OCI-LY1 (cell line): ENCODE measurements at regions not wholly inside any gene's neighbourhood (a gene's known extent, or its start where the extent isn't known, plus 50 kb on each side); places are given as distances from the start of the nearest gene placed in this dataset.

Experiments
- H2AFZ ChIP-seq: fragments of 200-600 bp; sonication (generic), shearing (Covaris generic); 2 replicates; pipeline ENCODE4 v1.6.0; 2014; ENCODE audit warnings: antibody characterized with exemption, mild to moderate bottlenecking, low read length
- H3F3A ChIP-seq: fragments of 200-600 bp; sonication (generic), shearing (Covaris generic); 2 replicates; pipeline ENCODE4 v1.6.0; 2014; ENCODE audit warnings: mild to moderate bottlenecking, antibody characterized with exemption, low read length, moderate library complexity; ENCODE audit not compliant: insufficient read depth
- H3K27ac ChIP-seq: fragments of 200-600 bp; sonication (generic); 2 replicates; pipeline ENCODE4 v1.5.1; 2014; ENCODE audit warnings: low read length, mixed run types, mild to moderate bottlenecking, low read depth; ENCODE audit not compliant: poor library complexity, severe bottlenecking
- H3K27me3 ChIP-seq: fragments of 200-600 bp; sonication (generic); 2 replicates; pipeline ENCODE4 v1.6.0; 2014; ENCODE audit warnings: antibody characterized with exemption, mild to moderate bottlenecking, low read length, moderate library complexity; ENCODE audit not compliant: insufficient read depth
- H3K36me3 ChIP-seq: fragments of 200-600 bp; sonication (generic); 2 replicates; pipeline ENCODE4 v1.6.1; 2014; ENCODE audit warnings: mild to moderate bottlenecking, antibody characterized with exemption, low read length, moderate library complexity, mixed read lengths; ENCODE audit not compliant: insufficient read depth
- H3K4me1 ChIP-seq: fragments of 200-600 bp; sonication (generic); 2 replicates; pipeline ENCODE4 v1.5.1; 2014; ENCODE audit warnings: mild to moderate bottlenecking, low read length, moderate library complexity; ENCODE audit not compliant: insufficient read depth, severe bottlenecking
- H3K4me2 ChIP-seq: fragments of 200-600 bp; sonication (generic), shearing (Covaris generic); 2 replicates; pipeline ENCODE4 v1.6.1; 2014; ENCODE audit warnings: low read length
- H3K4me3 ChIP-seq: fragments of 200-600 bp; sonication (generic); 2 replicates; pipeline ENCODE4 v1.5.1; 2014; ENCODE audit warnings: low read length, low read depth, mild to moderate bottlenecking, mixed read lengths; ENCODE audit not compliant: poor library complexity, severe bottlenecking
- H3K79me2 ChIP-seq: fragments of 200-600 bp; shearing (Covaris generic); 2 replicates; pipeline ENCODE4 v1.6.1; 2016; ENCODE audit warnings: mixed run types, low read length, mixed read lengths; ENCODE audit not compliant: insufficient read depth
- H3K9ac ChIP-seq: fragments of 200-600 bp; sonication (generic), shearing (Covaris generic); 2 replicates; pipeline ENCODE4 v1.6.1; 2014; ENCODE audit warnings: mild to moderate bottlenecking, low read length, mixed read lengths
- H3K9me2 ChIP-seq: fragments of 200-600 bp; sonication (generic), shearing (Covaris generic); 2 replicates; pipeline ENCODE4 v1.6.1; 2014; ENCODE audit warnings: low read depth, mild to moderate bottlenecking, low read length, mixed read lengths
- H3K9me3 ChIP-seq: fragments of 200-600 bp; shearing (Covaris generic); 2 replicates; pipeline ENCODE4 v1.6.1; 2014; ENCODE audit warnings: low read length, mixed read lengths
- H4K20me1 ChIP-seq: fragments of 200-600 bp; sonication (generic), shearing (Covaris generic); 2 replicates; pipeline ENCODE4 v1.6.0; 2016; ENCODE audit warnings: mild to moderate bottlenecking, low read length; ENCODE audit not compliant: insufficient read depth
- EZH2 ChIP-seq: fragments of 200-600 bp; sonication (generic), shearing (Covaris generic); IDR thresholded peaks from 2 replicates; pipeline ENCODE4 v1.8.0; 2017; ENCODE audit warnings: borderline replicate concordance, mixed run types, mild to moderate bottlenecking, antibody characterized with exemption, low read length, moderate library complexity, mixed read lengths
- TF ChIP-seq, protein P1 (sequence below): fragments of 200-600 bp; sonication (generic), shearing (Covaris generic); IDR thresholded peaks from 2 replicates; pipeline ENCODE4 v1.5.1; 2017; ENCODE audit warnings: mild to moderate bottlenecking, antibody characterized with exemption, low read length, moderate library complexity, mixed read lengths

- Histone ChIP-seq H3K36me3 (no peaks in the 10 kb centered on the region), H4K20me1 (no peaks in the 10 kb centered on the region), H3K4me1 (no peaks in the 10 kb centered on the region), H3K9me2 (no peaks in the 10 kb centered on the region), H3K4me3 (no peak overlapping the region), H3F3A (no peaks in the 10 kb centered on the region), H2AFZ (no peak overlapping the region), H3K79me2 (no peaks in the 10 kb centered on the region), H3K27me3 (no peaks in the 10 kb centered on the region), H3K27ac (no peak overlapping the region), H3K9ac (no peak overlapping the region), H3K9me3 (no peaks in the 10 kb centered on the region), H3K4me2 (no peak overlapping the region)
- TF ChIP-seq EZH2: no peak
- TF ChIP-seq, protein P1, sequence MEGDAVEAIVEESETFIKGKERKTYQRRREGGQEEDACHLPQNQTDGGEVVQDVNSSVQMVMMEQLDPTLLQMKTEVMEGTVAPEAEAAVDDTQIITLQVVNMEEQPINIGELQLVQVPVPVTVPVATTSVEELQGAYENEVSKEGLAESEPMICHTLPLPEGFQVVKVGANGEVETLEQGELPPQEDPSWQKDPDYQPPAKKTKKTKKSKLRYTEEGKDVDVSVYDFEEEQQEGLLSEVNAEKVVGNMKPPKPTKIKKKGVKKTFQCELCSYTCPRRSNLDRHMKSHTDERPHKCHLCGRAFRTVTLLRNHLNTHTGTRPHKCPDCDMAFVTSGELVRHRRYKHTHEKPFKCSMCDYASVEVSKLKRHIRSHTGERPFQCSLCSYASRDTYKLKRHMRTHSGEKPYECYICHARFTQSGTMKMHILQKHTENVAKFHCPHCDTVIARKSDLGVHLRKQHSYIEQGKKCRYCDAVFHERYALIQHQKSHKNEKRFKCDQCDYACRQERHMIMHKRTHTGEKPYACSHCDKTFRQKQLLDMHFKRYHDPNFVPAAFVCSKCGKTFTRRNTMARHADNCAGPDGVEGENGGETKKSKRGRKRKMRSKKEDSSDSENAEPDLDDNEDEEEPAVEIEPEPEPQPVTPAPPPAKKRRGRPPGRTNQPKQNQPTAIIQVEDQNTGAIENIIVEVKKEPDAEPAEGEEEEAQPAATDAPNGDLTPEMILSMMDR: no peak
Measured at GRCh38 chr2:76387294-76387693, 676.6 kb upstream of the GCFC2 start.

DNA sequence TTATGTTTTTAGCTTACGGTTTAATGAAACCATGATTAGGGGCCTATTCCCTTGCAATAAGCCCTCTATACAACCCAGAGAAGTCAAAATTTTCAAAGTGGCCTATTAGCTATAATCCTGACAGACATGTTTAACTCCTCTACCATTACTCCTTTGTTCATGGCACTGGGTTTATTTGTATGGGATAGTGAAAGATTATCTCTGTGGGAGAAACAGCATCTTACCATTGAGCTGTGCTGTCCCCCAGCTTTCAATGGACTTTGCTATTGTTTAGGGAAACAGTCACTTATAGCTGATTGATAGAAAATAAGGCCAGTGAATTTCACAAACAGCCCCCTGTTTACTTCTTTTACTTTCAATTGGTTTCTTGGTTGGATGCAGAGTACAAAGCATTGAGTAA is 675.2 kb upstream of the GCFC2 start:
- H3K36me3 ChIP-seq: no peaks in the 10 kb centered on the region
- no peak overlapping the region for H3K4me3 ChIP-seq
- no peak overlapping the region for H3K4me2 ChIP-seq
- no peak overlapping the region for H3K27ac ChIP-seq
- no peak overlapping the region for H3K9ac ChIP-seq
- TF ChIP-seq, protein P1: no peak
- TF ChIP-seq EZH2: no peak
- H3K27me3 ChIP-seq: no peaks in the 10 kb centered on the region
- no peaks in the 10 kb centered on the region for H4K20me1 ChIP-seq
- H3K79me2 ChIP-seq: no peaks in the 10 kb centered on the region
- no peaks in the 10 kb centered on the region for H3K9me3 ChIP-seq
- no peaks in the 10 kb centered on the region for H3K4me1 ChIP-seq
- H3K9me2 ChIP-seq: no peaks in the 10 kb centered on the region
- H3F3A ChIP-seq: no peaks in the 10 kb centered on the region
- H2AFZ ChIP-seq: no peak overlapping the region

DNA sequence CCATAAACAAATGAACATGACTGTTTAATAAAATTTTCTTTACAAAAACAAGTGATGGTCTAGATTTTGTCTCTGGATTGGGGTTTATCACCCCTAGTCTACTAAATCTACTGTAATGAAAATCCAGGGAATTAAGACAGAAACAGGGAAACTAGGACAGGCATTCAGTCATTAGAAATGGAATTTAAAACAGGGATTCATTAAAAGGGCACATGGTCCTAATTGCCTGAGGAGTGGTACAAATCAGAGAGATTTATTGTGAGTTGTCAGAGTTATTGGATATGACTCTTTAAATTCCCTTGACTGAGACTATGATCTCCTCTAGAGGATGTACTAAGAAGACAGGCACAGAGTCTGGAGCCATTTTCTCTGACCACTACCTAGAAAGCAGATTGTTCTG is 670.9 kb upstream of the GCFC2 start:
- H3K27me3 ChIP-seq: no peaks in the 10 kb centered on the region
- H3K9ac ChIP-seq: no peak overlapping the region
- no peaks in the 10 kb centered on the region for H3K36me3 ChIP-seq
- H4K20me1 ChIP-seq: no peaks in the 10 kb centered on the region
- H3K9me2 ChIP-seq: no peaks in the 10 kb centered on the region
- H3K4me2 ChIP-seq: no peak overlapping the region
- no peak overlapping the region for H2AFZ ChIP-seq
- H3K27ac ChIP-seq: no peak overlapping the region
- H3K4me3 ChIP-seq: no peak overlapping the region
- H3K4me1 ChIP-seq: no peaks in the 10 kb centered on the region
- no peaks in the 10 kb centered on the region for H3K79me2 ChIP-seq
- H3F3A ChIP-seq: no peaks in the 10 kb centered on the region
- no peaks in the 10 kb centered on the region for H3K9me3 ChIP-seq
- TF ChIP-seq, protein P1: no peak
- no peak for TF ChIP-seq EZH2
